Astrocyte of the spinal cord (primary cell): ENCODE measurements at regions not wholly inside any gene's neighbourhood (a gene's known extent, or its start where the extent isn't known, plus 50 kb on each side); places are given as distances from the start of the nearest gene placed in this dataset.

Experiments used
- DNase-seq: peaks from one replicate; pipeline ENCODE4 v3.0.0; 2011; ENCODE audit warnings: low read depth, low spot score
- H3K4me3 ChIP-seq: 2 replicates; pipeline ENCODE4 v1.5.1; 2011; ENCODE audit warnings: low read depth, mild to moderate bottlenecking, low read length, moderate library complexity
- in situ Hi-C: cut with HindIII; loops from 2 replicates; pipeline ENCODE4 v1.10.0; 2017; ENCODE audit warnings: low sequenced_read_pairs
- TF ChIP-seq, protein P1 (sequence below): IDR thresholded peaks from 2 replicates; pipeline ENCODE4 v1.5.1; 2012; ENCODE audit warnings: low read depth, mild to moderate bottlenecking, low read length, inconsistent platforms

DNA sequence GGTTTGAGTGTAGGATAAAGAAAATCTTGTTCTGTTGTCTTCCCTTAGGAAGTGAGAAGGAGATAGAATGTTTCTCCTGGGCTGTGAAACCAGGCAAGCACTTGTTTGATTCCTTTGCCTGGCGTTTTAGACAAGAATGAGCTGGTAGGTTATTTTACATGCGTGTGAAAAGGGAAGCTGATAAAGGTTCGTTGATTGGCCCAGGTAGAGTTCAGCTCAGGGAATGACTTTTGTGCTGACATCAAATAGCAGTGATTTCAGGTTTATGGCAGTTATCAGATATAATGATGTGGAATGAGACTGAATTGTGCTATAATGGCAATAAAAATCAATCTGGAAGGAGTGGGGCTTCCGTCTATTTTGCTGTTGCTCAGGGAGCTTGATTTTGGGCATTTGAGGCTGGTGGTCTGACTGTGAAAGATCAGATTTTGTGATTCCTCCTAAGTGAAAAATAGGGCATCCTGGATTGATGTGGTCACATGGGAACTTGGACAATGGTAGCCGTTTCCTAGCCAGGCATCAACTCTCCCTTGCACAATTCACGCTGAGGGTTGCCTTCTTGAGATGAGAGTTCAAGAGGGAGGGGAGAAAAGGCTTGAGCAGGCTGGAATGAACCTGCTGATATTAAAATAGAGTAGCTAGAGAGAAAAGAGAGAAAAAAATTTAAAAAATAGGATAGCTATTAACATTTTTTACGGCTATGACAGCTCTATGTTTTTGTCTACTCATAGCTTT, 388.9 kb downstream of the EDEM1 start:
- no peak overlapping the region for H3K4me3 ChIP-seq
- in situ Hi-C loops, result no loop called here
- DNase-seq, result no peak
- TF ChIP-seq, protein P1, sequence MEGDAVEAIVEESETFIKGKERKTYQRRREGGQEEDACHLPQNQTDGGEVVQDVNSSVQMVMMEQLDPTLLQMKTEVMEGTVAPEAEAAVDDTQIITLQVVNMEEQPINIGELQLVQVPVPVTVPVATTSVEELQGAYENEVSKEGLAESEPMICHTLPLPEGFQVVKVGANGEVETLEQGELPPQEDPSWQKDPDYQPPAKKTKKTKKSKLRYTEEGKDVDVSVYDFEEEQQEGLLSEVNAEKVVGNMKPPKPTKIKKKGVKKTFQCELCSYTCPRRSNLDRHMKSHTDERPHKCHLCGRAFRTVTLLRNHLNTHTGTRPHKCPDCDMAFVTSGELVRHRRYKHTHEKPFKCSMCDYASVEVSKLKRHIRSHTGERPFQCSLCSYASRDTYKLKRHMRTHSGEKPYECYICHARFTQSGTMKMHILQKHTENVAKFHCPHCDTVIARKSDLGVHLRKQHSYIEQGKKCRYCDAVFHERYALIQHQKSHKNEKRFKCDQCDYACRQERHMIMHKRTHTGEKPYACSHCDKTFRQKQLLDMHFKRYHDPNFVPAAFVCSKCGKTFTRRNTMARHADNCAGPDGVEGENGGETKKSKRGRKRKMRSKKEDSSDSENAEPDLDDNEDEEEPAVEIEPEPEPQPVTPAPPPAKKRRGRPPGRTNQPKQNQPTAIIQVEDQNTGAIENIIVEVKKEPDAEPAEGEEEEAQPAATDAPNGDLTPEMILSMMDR, result no peak

- DNase-seq, result no peak
- no peak overlapping the region for H3K4me3 ChIP-seq
- in situ Hi-C loops, result no loop called here
- TF ChIP-seq, protein P1, result no peak
These were observed 391.7 kb downstream of the EDEM1 start for GRCh38 chr3:5579139-5579602.

- TF ChIP-seq, protein P1, result no peak
- H3K4me3 ChIP-seq, result no peak overlapping the region
- DNase-seq, result no peak
- in situ Hi-C loops, result no loop called here
These were observed 392.4 kb downstream of the EDEM1 start for GRCh38 chr3:5579946-5580345.

DNA sequence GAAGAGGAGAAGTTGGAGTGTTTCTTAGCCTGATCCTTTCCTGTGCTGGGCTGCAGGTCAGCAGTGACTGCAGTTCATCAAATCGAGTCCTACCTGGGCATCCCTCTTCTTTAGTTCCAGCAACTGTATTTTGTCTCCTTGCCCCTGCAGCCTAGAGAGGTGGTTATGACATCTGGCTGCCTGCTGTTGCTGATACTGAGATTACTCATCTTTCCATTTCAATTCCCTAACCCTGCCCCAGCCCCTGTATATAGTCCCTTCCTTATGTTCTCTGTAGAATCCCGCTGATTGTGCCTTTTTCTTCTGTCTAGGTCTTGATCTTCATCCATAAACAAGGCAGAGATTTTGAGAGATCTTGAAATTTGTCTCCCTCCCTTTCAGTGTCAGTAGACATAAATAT, 393.3 kb downstream of the EDEM1 start:
- TF ChIP-seq, protein P1, result no peak
- in situ Hi-C loops, result no loop called here
- no peak overlapping the region for H3K4me3 ChIP-seq
- no peak for DNase-seq

DNA sequence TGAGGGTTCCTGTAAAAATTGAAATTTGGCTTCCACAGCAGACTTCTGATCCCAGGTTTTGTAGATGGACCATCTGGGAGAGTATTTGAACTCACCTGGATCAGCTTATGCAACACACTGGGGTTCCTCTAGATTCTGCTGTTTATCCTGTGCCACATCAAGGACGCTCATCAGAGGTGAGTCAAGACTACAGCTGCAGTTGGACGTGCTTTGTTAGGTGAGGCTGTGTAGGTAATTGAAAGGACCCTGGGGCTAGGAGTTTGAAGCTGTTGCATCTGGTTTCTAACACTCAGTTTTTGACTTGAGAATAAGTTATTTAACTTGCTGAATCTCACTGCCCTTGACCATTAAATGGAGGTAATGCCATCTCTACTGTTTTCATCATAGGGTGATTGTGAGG, 394.2 kb downstream of the EDEM1 start:
- no peak overlapping the region for H3K4me3 ChIP-seq
- DNase-seq, result no peak
- in situ Hi-C loops, result no loop called here
- TF ChIP-seq, protein P1, result no peak

DNA sequence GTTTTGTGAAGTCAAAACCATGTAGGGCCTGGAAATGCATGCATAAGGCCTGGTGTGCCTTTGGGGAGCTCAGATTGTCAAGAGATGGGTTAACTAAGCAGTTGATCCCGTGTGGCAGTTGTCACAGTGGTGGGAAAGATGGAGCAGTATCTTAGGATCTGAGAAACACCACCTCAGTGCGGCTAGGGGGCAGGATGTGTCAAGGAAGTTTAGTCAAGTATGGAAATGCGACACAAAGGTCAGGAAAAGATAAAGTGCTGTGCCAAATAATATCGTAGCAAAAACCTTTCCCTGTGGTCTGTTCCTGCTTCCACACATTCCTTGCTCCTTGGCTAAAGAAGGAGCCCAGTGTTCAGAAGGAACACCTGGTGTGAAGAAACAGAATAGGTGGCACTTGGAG, 396.4 kb downstream of the EDEM1 start:
- TF ChIP-seq, protein P1, result no peak
- no peak for DNase-seq
- H3K4me3 ChIP-seq, result no peak overlapping the region
- in situ Hi-C loops, result no loop called here
